GM12878 (cell line): ENCODE measurements at regions not wholly inside any gene's neighbourhood (a gene's known extent, or its start where the extent isn't known, plus 50 kb on each side); places are given as distances from the start of the nearest gene placed in this dataset.

ENCODE experiments used
- ATAC-seq: fragments of 200-7000 bp; cut with Tn5 transposase; 3 replicates; pipeline ENCODE4 v1.9.1; 2020; ENCODE audit warnings: mild to moderate bottlenecking, moderate library complexity
- BruUV-seq: library from RNA; stranded (reverse); fragments of 400-500 nt; replicated peaks from 2 replicates; lab custom pipeline; 2021; lab: Mats Ljungman, UMichigan
- CTCF ChIA-PET: fragments of 300-600 bp; sonication (Branson Sonifier 250); formaldehyde crosslinking; extraction: SDS; loops from one replicate; lab custom pipeline; 2021; ENCODE audit warnings: inconsistent platforms; lab: Yijun Ruan, JAX
- POLR2A ChIA-PET: fragments of 350-600 bp; formaldehyde crosslinking; extraction: SDS; loops from one replicate; lab custom pipeline; 2021; ENCODE audit warnings: inconsistent platforms; lab: Charles Lee
- RAD21 ChIA-PET: fragments of 300-600 bp; sonication (Branson Sonifier 250); formaldehyde crosslinking; loops from one replicate; lab custom pipeline; 2023; ENCODE audit warnings: antibody characterized with exemption; ENCODE audit not compliant: unreplicated experiment; lab: Charles Lee
- SMC1A ChIA-PET: fragments of 300-600 bp; sonication (Branson Sonifier 250); formaldehyde crosslinking; loops from one replicate; lab custom pipeline; 2023; ENCODE audit not compliant: unreplicated experiment, uncharacterized antibody; lab: Charles Lee
- DNase-seq: peaks from one replicate; pipeline ENCODE4 v3.0.0-alpha.2; 2011; ENCODE audit warnings: low read depth, low spot score
- FAIRE-seq: peaks from 3 replicates; lab custom pipeline; 2011; peaks lifted over from hg19 to GRCh38; lab: Jason Lieb, UNC
- H2AFZ ChIP-seq: 2 replicates; pipeline ENCODE4 v1.6.0; 2011; ENCODE audit warnings: low read depth, low read length, control low read depth; ENCODE audit not compliant: control insufficient read depth
- H3K27ac ChIP-seq: 2 replicates; pipeline ENCODE4 v1.5.1; 2011; ENCODE audit warnings: control low read depth; ENCODE audit not compliant: control insufficient read depth, insufficient read depth
- H3K27me3 ChIP-seq, 2 experiments: replicated peaks in 1 of 2; 2 replicates each; pipeline versions ENCODE4 v1.6.0 to v1.6.1; 2011; ENCODE audit warnings: low read length in 1 of 2; ENCODE audit not compliant: control insufficient read depth in 2 of 2, insufficient read depth in 2 of 2
- H3K36me3 ChIP-seq, 2 experiments: 2 replicates each; pipeline ENCODE4 v1.5.1; 2011; ENCODE audit warnings: low read length in 1 of 2; ENCODE audit not compliant: control insufficient read depth in 2 of 2, insufficient read depth in 2 of 2
- H3K4me1 ChIP-seq: 2 replicates; pipeline ENCODE4 v1.6.1; 2011; ENCODE audit warnings: mild to moderate bottlenecking, low read length, moderate library complexity, mixed read lengths; ENCODE audit not compliant: control insufficient read depth, insufficient read depth
- H3K4me2 ChIP-seq: 2 replicates; pipeline ENCODE4 v1.6.0; 2011; ENCODE audit warnings: control low read depth; ENCODE audit not compliant: control insufficient read depth, insufficient read depth
- H3K4me3 ChIP-seq: fragments of 200-600 bp; sonication (generic); 2 replicates; pipeline ENCODE4 v1.5.1; 2016
- H3K79me2 ChIP-seq: 2 replicates; pipeline ENCODE4 v1.6.0; 2011; ENCODE audit warnings: low read length; ENCODE audit not compliant: control insufficient read depth, insufficient read depth
- H3K9ac ChIP-seq: 2 replicates; pipeline ENCODE4 v1.8.0; 2011; ENCODE audit warnings: low read length, control low read depth, mixed read lengths; ENCODE audit not compliant: control insufficient read depth, insufficient read depth
- H3K9me3 ChIP-seq: replicated peaks from 3 replicates; pipeline ENCODE4 v1.5.1; 2011; ENCODE audit warnings: mild to moderate bottlenecking, low read length; ENCODE audit not compliant: control insufficient read depth, insufficient read depth
- H4K20me1 ChIP-seq: 2 replicates; pipeline ENCODE4 v1.6.0; 2011; ENCODE audit not compliant: control insufficient read depth, insufficient read depth
- ATF3 ChIP-seq: IDR thresholded peaks from 2 replicates; pipeline ENCODE4 v1.6.1; 2011; ENCODE audit warnings: low read depth, mild to moderate bottlenecking, low read length, moderate library complexity, borderline replicate concordance; ENCODE audit errors: extremely low read depth
- CHD4 ChIP-seq: fragments of 200-600 bp; sonication (generic); IDR thresholded peaks from 2 replicates; pipeline ENCODE4 v1.6.1; 2016; ENCODE audit warnings: mild to moderate bottlenecking
- CTCF ChIP-seq, 3 experiments: IDR thresholded peaks in 2 of 3; conservative IDR thresholded peaks in 1 of 3; 2 replicates each; pipeline ENCODE4 v1.5.1; 2011; ENCODE audit warnings: low read depth in 3 of 3, low read length in 3 of 3, mild to moderate bottlenecking in 3 of 3, control low read depth in 2 of 3, moderate library complexity in 2 of 3, inconsistent platforms in 1 of 3, mixed read lengths in 1 of 3; ENCODE audit not compliant: control insufficient read depth in 2 of 3, insufficient read depth in 1 of 3; ENCODE audit errors: extremely low read depth in 1 of 3
- ESRRA ChIP-seq: IDR thresholded peaks from 2 replicates; pipeline ENCODE4 v1.6.1; 2012; ENCODE audit warnings: mild to moderate bottlenecking, low read length, improper control_type of control experiment
- FOXM1 ChIP-seq: IDR thresholded peaks from 2 replicates; pipeline ENCODE4 v1.6.1; 2012; ENCODE audit warnings: low read depth, mild to moderate bottlenecking, inconsistent platforms, low read length, moderate library complexity
- GABPA ChIP-seq: IDR thresholded peaks from 2 replicates; pipeline ENCODE4 v1.6.1; 2014; ENCODE audit warnings: antibody characterized with exemption, low read depth, mild to moderate bottlenecking, inconsistent platforms
- HDAC2 ChIP-seq: fragments of 200-600 bp; sonication (generic); IDR thresholded peaks from 2 replicates; pipeline ENCODE4 v1.6.1; 2017
- IRF3 ChIP-seq: fragments of 450-650 bp; IDR thresholded peaks from 2 replicates; pipeline ENCODE4 v1.6.1; 2014; ENCODE audit warnings: mild to moderate bottlenecking
- KLF5 ChIP-seq: fragments of 450-650 bp; IDR thresholded peaks from 2 replicates; pipeline ENCODE4 v1.6.1; 2014; ENCODE audit warnings: mild to moderate bottlenecking; ENCODE audit not compliant: partially characterized antibody
- RELA ChIP-seq: fragments of 450-650 bp; IDR thresholded peaks from 2 replicates; pipeline ENCODE4 v1.8.0; 2014; ENCODE audit warnings: borderline replicate concordance; ENCODE audit not compliant: partially characterized antibody
- RELB ChIP-seq: fragments of 450-650 bp; IDR thresholded peaks from 2 replicates; pipeline ENCODE4 v1.6.1; 2017; ENCODE audit warnings: low read depth, mild to moderate bottlenecking, moderate library complexity
- TCF7 ChIP-seq: IDR thresholded peaks from 2 replicates; pipeline ENCODE4 v1.6.1; 2014; ENCODE audit warnings: antibody characterized with exemption, borderline replicate concordance
- USF2 ChIP-seq: IDR thresholded peaks from 2 replicates; pipeline ENCODE4 v1.6.1; 2011; ENCODE audit warnings: low read depth, low read length, improper control_type of control experiment, borderline replicate concordance
- WGBS: methylation state at CpG from one replicate; pipeline ENCODE4 v1.1.6; 2016; ENCODE audit warnings: low lambda C conversion rate; ENCODE audit not compliant: insufficient replicate concordance, insufficient coverage; ENCODE audit errors: missing lambda C conversion rate; 5-methylcytosine and 5-hydroxymethylcytosine counted together
- in situ Hi-C: fragments of 300-500 bp; cut with MboI; formaldehyde crosslinking; loops from 9 replicates; pipeline ENCODE4 v1.14.3; 2018; ENCODE audit warnings: mixed read lengths
- intact Hi-C: fragments of 100-400 bp; cut with micrococcal nuclease; formaldehyde crosslinking; loops from one replicate; pipeline ENCODE4 v1.14.2; 2022; ENCODE audit not compliant: unreplicated experiment

GRCh38 chr13:70297189-70297616 is 189.0 kb upstream of the KLHL1 start:
- ChIA-PET SMC1A (interaction anchor here (1.5 kb wide), 1 partner anchor 13 kb away, joined by 3 read pairs; no protein-coding TSS in a partner anchor), POLR2A (no interaction called here), RAD21 (no interaction called here), CTCF (no interaction called here)
- H3K9me3 ChIP-seq, result no peaks in the 10 kb centered on the region
- H3K27me3 ChIP-seq, result no peaks in the 10 kb centered on the region
- intact Hi-C loops, result no loop called here
- H4K20me1 ChIP-seq, result no peaks in the 10 kb centered on the region
- in situ Hi-C loops, result no loop called here
- H3K9ac ChIP-seq, result no peak overlapping the region
- WGBS, result 44% methylated on average over 12 of the region's 12 CpGs
- ATAC-seq, result no peak
- no peak overlapping the region for H3K27ac ChIP-seq
- no peak overlapping the region for H3K4me3 ChIP-seq
- H3K4me2 ChIP-seq, result no peak overlapping the region
- H3K36me3 ChIP-seq, result no peaks in the 10 kb centered on the region
- no peak for DNase-seq
- no peak for TF ChIP-seq RELB
- no peak for TF ChIP-seq ESRRA
- no peak for TF ChIP-seq HDAC2
- TF ChIP-seq GABPA, result no peak
- TF ChIP-seq CHD4, result no peak
- no peak for TF ChIP-seq KLF5
- TF ChIP-seq RELA, result no peak
- TF ChIP-seq FOXM1, result no peak
- no peak for FAIRE-seq
- no peaks in the 10 kb centered on the region for H3K79me2 ChIP-seq
- H2AFZ ChIP-seq, result no peak overlapping the region
- H3K4me1 ChIP-seq, result no peaks in the 10 kb centered on the region
- BruUV-seq, result no TSS peak

- in situ Hi-C loops, result no loop called here
- no peak overlapping the region for H3K9ac ChIP-seq
- intact Hi-C loops, result no loop called here
- ATAC-seq (no peak), FAIRE-seq (no peak), DNase-seq (no peak)
- no peak overlapping the region for H3K27ac ChIP-seq
- ChIA-PET RAD21 (no interaction called here), SMC1A (no interaction called here), CTCF (no interaction called here), POLR2A (no interaction called here)
- H4K20me1 ChIP-seq, result no peaks in the 10 kb centered on the region
- no peaks in the 10 kb centered on the region for H3K36me3 ChIP-seq
- H3K79me2 ChIP-seq, result no peaks in the 10 kb centered on the region
- WGBS, result 0% methylated on average over 1 of the region's 1 CpG
- H2AFZ ChIP-seq, result no peak overlapping the region
- no peaks in the 10 kb centered on the region for H3K4me1 ChIP-seq
- no peaks in the 10 kb centered on the region for H3K27me3 ChIP-seq
- no peak overlapping the region for H3K4me3 ChIP-seq
- no peaks in the 10 kb centered on the region for H3K9me3 ChIP-seq
- BruUV-seq, result no TSS peak
- H3K4me2 ChIP-seq, result no peak overlapping the region
- TF ChIP-seq ATF3, result no peak
- TF ChIP-seq IRF3, result no peak
- TF ChIP-seq USF2, result no peak
- no peak for TF ChIP-seq TCF7
- no peak for TF ChIP-seq CTCF (IDR thresholded peaks at IDR 0.05 in 2 of 3, conservative IDR thresholded peaks at IDR 0.05 in 1 of 3; ENCODE audit: control insufficient read depth in 2 of 3, extremely low read depth in 1 of 3, insufficient read depth in 1 of 3, low read depth in 3 of 3, low read length in 3 of 3)
These were observed 176.1 kb upstream of the KLHL1 start for GRCh38 chr13:70284371-70284770.
